Inferior parietal cortex (tissue), 1 donor: ENCODE measurements at regions not wholly inside any gene's neighbourhood (a gene's known extent, or its start where the extent isn't known, plus 50 kb on each side); places are given as distances from the start of the nearest gene placed in this dataset.

Experiments
- DNase-seq: peaks from one replicate; pipeline ENCODE4 v3.0.0-alpha.2; 2016; ENCODE audit errors: extremely low spot score

DNA sequence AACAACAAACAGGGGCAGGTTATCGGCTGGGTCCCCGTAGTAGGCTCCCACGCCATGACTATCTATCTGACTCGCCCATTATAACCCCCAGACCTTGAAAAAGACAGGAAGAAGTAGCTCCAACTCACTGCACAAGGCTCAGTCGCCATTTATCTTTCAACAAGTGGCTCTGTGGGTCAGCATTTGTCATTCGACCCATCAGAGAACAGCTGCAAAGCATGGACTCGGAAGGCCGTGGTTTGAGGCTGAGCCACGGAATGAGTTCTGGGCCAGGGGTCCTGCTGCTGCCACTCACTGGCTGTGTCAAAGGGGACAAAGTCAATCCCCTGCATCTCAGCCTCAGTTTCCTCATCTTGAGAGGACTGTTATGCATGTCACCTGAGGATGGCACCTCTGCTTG, 131.0 kb downstream of the DMRTA2 start:
- no peak for DNase-seq

DNA sequence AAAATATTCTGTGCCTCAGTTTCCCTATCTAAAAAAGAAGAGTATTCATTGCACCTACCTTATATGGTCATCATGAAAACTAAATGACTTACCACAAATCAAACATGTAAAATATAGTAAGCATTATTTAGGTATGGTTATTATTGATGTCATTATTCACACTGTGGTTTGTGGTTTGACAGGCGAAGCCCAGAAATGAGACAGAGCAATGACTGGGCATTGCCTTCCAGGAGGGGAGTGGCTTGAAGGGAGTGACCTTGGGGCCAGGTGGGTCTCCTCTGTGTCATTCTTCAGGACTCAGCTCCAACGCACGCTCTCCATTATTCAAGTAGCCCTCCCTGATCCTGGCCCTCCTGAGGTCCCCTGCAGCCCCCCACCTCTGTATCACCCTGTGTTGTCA, 133.7 kb downstream of the DMRTA2 start:
- DNase-seq = no peak

GRCh38 chr1:50285994-50286393, 137.2 kb downstream of the DMRTA2 start:
- DNase-seq = no peak

DNA sequence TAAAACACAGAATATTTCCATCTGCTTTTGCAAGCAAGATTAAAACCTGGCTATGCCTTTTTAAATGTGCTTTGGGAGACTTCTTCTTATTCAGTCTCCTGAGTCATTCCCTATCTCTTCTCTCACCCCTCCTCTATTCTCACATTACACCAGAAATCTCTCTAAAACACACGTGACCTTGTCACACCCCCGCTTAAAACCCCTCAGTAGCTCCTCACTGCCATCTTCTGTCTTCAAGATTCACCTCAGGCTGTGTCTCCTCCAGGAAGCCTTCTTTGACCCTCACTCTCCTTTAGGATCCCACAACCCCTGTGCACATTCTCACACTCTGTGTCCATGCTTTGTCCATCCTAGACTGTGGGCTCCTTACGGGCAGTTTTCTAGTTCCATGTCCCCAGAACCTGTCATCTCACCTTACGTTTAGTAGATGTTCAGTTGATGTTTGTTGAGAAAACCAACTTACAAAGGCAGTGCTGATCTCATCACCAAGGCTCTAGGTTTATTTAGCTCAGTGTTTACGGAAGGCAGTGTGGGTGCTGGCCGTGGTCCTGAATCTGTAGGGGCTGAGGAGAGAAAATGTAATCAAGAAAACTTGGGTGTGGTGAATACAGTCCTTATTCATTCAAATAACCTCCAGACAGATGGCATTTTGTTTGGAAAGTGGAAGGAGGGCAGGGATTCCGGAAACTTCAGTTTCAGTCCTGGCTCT, 143.5 kb downstream of the DMRTA2 start:
- no peak for DNase-seq

DNA sequence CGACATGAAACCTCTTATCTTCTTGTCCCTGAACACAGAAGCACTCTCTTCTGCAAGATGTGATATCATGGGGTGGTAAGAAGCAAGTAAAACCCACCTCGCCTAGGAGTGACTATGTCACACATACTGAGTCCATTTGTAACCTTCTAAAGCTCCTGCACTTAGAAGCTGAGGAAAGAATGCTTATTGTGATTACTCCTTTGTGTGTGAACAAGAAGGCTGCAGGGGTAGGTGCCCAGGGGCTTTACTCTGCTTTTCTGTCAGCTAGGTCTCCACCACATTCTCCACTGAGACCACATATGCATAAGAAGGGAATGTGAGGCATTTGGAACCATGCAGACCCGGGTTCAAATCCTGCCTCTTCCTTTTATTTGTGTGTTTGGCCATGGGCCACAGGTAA, 144.3 kb downstream of the DMRTA2 start:
- DNase-seq = no peak

GRCh38 chr1:50278410-50278809, 144.8 kb downstream of the DMRTA2 start:
- DNase-seq = no peak

- DNase-seq = no peak
Measured at GRCh38 chr1:50275566-50275965, 147.7 kb downstream of the DMRTA2 start.

DNA sequence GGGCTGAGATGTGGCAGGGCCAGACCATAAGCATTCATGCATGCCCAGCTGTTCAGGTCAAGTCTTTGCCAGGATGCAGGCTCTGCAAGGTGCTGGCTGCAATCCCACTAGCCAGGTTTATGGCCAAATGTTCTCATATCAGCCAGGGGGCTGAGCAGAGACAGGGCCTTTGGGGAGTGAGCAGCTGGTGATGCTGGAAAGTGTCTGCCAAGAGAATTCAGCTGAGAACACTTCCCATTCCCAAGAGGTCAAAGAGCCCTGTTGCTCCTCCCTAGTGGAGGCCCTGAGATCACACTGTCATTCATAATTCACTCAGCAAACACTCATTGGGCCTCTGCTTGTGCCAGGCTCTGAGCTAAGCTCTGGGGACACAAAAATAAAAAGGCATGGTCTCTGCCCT, 150.3 kb downstream of the DMRTA2 start:
- DNase-seq = no peak

GRCh38 chr1:50271968-50272578, 151.2 kb downstream of the DMRTA2 start:
- DNase-seq = peak; percentile 51

- DNase-seq = no peak
Measured at GRCh38 chr1:50271337-50271736, 151.9 kb downstream of the DMRTA2 start.

DNA sequence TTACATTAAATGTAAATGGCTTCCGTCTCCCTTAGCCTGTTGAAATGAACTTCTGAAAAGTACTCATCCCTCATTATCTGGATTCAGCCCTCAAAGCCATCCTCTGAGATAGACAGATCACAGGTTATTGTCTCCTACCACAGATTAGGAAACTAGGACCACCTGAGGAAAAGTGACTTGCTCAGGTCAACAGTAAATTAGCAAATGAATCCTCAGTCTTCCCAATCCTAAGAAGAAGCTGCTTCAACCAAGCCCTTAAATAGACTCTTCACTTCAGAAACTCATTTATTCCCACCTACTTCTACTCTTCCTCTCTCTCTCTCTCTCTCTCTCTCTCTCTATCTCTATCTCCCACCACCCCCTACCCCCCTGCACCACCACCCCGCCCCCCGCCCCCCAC, 152.3 kb downstream of the DMRTA2 start:
- no peak for DNase-seq

DNA sequence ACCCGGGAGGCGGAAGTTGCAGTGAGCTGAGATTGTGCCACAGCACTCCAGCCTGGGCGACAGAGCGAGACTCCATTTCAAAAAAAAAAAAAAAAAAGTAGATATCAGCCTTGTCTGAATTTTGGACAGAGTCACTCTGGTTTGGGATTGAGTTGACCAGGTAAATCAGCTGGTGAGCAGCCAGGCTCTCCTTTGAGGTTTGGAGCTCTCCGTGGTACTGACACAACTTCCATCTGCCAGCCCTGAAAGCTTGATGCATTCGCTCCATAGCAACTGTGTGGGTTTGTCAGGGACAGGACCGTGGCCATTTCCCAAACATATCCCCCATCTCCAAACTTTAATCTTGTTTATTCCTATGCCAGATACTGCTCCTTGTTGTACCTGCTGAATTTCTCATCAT, 155.2 kb downstream of the DMRTA2 start:
- DNase-seq = no peak

DNA sequence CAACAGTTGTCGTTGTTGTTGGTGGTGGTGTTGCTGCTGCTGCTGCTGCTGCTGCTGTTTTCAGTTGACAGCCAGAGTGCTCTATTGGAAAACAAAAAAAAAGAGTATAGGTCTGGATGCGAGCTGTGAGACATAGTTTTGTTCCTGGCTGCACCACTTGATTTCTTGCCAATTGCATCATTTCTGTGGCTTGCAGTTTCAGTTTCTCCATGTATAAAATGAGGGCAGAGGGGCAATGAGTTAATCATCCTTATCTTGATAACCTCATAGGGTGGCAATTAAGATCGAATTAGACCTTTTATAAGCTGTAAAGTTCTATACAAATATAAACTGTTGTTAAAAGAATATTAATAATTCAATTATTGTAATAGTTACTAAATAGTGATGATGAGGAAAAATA, 156.7 kb downstream of the DMRTA2 start:
- no peak for DNase-seq

GRCh38 chr1:50265790-50266314, 157.1 kb downstream of the ELAVL4 start:
- no peak for DNase-seq

- no peak for DNase-seq
Measured at GRCh38 chr1:50264590-50264989, 155.9 kb downstream of the ELAVL4 start.

DNA sequence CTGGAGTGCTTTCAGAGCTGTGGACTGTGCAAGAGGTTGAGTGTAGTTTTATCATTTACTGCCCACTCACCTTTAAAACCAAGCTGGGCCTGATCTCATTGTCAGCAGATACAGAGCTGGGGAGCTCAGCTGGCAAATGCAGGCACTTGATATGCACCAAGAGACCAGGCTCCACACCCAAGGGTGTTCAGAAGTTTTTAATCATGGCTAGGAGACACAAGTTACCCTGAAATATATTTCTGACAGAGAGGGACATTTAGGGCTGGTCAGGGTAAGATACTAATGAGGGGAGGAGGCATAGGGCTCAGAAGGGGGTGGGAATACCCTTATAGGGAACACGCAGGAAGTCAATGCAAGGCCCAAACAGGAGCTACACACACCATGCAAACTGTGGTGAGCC, 153.7 kb downstream of the ELAVL4 start:
- no peak for DNase-seq

DNA sequence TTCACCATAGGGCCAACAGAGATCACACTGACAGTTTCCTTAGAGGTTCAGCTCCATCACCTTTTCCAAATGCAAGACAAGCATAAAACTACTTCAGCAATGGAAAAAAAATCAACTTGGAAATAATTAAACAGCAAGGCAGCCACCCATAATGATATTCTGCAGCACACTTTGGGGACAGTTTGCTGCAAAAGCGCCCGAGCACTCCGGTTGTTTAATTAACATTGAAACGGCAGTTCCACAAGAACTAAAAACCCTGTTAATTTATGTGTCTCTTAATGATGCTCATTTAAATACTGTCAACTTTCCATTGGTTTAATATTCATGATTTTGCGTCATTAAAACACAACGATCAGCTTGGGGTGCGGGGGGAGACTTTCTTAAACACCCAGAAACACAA, 153.2 kb downstream of the ELAVL4 start:
- DNase-seq = no peak

GRCh38 chr1:50257940-50258685, 149.4 kb downstream of the ELAVL4 start:
- no peak for DNase-seq

DNA sequence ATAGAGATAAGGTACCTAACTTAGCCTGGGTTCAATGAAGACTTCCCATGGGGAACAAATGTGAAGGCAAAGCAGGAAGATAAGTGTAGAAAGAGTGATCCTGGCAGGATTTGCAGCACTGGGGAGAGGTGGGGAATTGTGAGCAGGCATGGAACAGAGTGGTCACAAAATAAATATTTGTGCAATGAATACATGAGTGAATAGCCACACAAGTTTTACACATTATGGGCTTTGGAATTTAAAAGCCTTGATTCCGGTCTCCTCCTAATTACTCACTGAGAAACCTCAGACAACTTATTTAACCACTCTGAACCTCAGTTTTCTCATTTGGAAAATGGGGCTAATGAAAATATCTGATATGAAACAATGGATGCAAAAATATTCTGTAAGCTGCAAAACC, 148.3 kb downstream of the ELAVL4 start:
- no peak for DNase-seq
